SK-N-SH (cell line): ENCODE measurements at regions not wholly inside any gene's neighbourhood (a gene's known extent, or its start where the extent isn't known, plus 50 kb on each side); places are given as distances from the start of the nearest gene placed in this dataset.

Source experiments
- CTCF ChIA-PET: fragments of 300-600, 350-600 bp; formaldehyde crosslinking; extraction: SDS; loops from one replicate; lab custom pipeline; 2021; lab: Yijun Ruan, JAX
- POLR2A ChIA-PET: fragments of 350-600 bp; sonication (Branson Sonifier 250); formaldehyde crosslinking; extraction: SDS; loops from one replicate; lab custom pipeline; 2020; ENCODE audit warnings: antibody characterized with exemption, inconsistent platforms; lab: Yijun Ruan, JAX
- DNase-seq: peaks from one replicate; pipeline ENCODE4 v3.0.0; 2012
- H2AFZ ChIP-seq: fragments of 200-600 bp; sonication (generic); 2 replicates; pipeline ENCODE4 v1.8.1; 2016; ENCODE audit warnings: antibody characterized with exemption, mild to moderate bottlenecking, low read depth
- H3F3A ChIP-seq: fragments of 200-600 bp; sonication (generic); replicated peaks from 2 replicates; pipeline ENCODE3; 2016; ENCODE audit warnings: antibody characterized with exemption, mild to moderate bottlenecking; ENCODE audit not compliant: insufficient read depth
- H3K27ac ChIP-seq, 2 experiments: fragments of 200-500 bp in 1 of 2; fragments of 200-600 bp in 1 of 2; sonication (Bioruptor generic) in 1 of 2; sonication (generic), shearing (Covaris generic) in 1 of 2; 2 replicates each; pipeline versions ENCODE4 v1.5.1 to v1.6.1; 2014 to 2016; ENCODE audit warnings: low read depth in 2 of 2, inconsistent platforms in 1 of 2, low read length in 1 of 2, mild to moderate bottlenecking in 1 of 2, mixed read lengths in 1 of 2
- H3K27me3 ChIP-seq: fragments of 200-600 bp; sonication (generic), shearing (Covaris generic); 2 replicates; pipeline ENCODE4 v1.6.1; 2016; ENCODE audit warnings: mixed run types; ENCODE audit not compliant: insufficient read depth
- H3K36me3 ChIP-seq, 2 experiments: fragments of 200-500 bp in 1 of 2; fragments of 200-600 bp in 1 of 2; sonication (Bioruptor generic) in 1 of 2; sonication (generic) in 1 of 2; replicated peaks in 1 of 2; 2 replicates each; pipeline versions ENCODE3 to v1.5.1; 2014 to 2016; ENCODE audit warnings: low read length in 1 of 2, mild to moderate bottlenecking in 1 of 2; ENCODE audit not compliant: insufficient read depth in 2 of 2, control insufficient read depth in 1 of 2
- H3K4me1 ChIP-seq, 2 experiments: fragments of 200-500 bp in 1 of 2; fragments of 200-600 bp in 1 of 2; sonication (Bioruptor generic) in 1 of 2; sonication (generic), shearing (Covaris generic) in 1 of 2; 2 replicates each; pipeline versions ENCODE4 v1.5.1 to v1.6.1; 2014 to 2016; ENCODE audit warnings: low read depth in 1 of 2, low read length in 1 of 2, mixed run types in 1 of 2; ENCODE audit not compliant: insufficient read depth in 2 of 2, control insufficient read depth in 1 of 2
- H3K4me2 ChIP-seq: fragments of 200-600 bp; sonication (generic), shearing (Covaris generic); 2 replicates; pipeline ENCODE4 v1.6.1; 2017; ENCODE audit warnings: mixed run types
- H3K4me3 ChIP-seq, 2 experiments: fragments of 200-500 bp in 1 of 2; fragments of 200-600 bp in 1 of 2; sonication (Bioruptor generic) in 1 of 2; sonication (generic), shearing (Covaris generic) in 1 of 2; 2 replicates each; pipeline versions ENCODE4 v1.5.1 to v1.8.1; 2014 to 2016; ENCODE audit warnings: low read depth in 2 of 2, inconsistent platforms in 1 of 2, low read length in 1 of 2, mild to moderate bottlenecking in 1 of 2, mixed read lengths in 1 of 2, moderate library complexity in 1 of 2
- H3K79me2 ChIP-seq: fragments of 200-600 bp; sonication (generic); 2 replicates; pipeline ENCODE4 v1.8.1; 2017; ENCODE audit warnings: mild to moderate bottlenecking; ENCODE audit not compliant: insufficient read depth
- H3K9ac ChIP-seq: fragments of 200-600 bp; sonication (generic); 2 replicates; pipeline ENCODE4 v1.6.1; 2017; ENCODE audit warnings: mixed run types
- H3K9me2 ChIP-seq: fragments of 200-600 bp; sonication (generic); 2 replicates; pipeline ENCODE4 v1.6.1; 2017; ENCODE audit warnings: mixed run types
- H3K9me3 ChIP-seq: fragments of 200-600 bp; sonication (generic); 2 replicates; pipeline ENCODE4 v1.6.1; 2017; ENCODE audit warnings: mixed run types, mild to moderate bottlenecking, moderate library complexity
- H4K20me1 ChIP-seq: fragments of 200-600 bp; sonication (generic); 2 replicates; pipeline ENCODE4 v1.6.1; 2017; ENCODE audit warnings: mild to moderate bottlenecking, mixed run types; ENCODE audit not compliant: insufficient read depth
- CTCF ChIP-seq: fragments of 200-600 bp; sonication (generic); IDR thresholded peaks from 2 replicates; pipeline ENCODE4 v1.6.1; 2017; ENCODE audit warnings: antibody characterized with exemption, mild to moderate bottlenecking, moderate library complexity
- EZH2phosphoT487 ChIP-seq: fragments of 200-600 bp; sonication (generic); IDR thresholded peaks from 2 replicates; pipeline ENCODE4 v1.6.1; 2017; ENCODE audit warnings: low read depth, mixed run types, mild to moderate bottlenecking, antibody characterized with exemption, moderate library complexity, borderline replicate concordance
- FOSL2 ChIP-seq: IDR thresholded peaks from 2 replicates; pipeline ENCODE4 v1.4.0; 2012; ENCODE audit warnings: low read depth, mild to moderate bottlenecking, moderate library complexity, borderline replicate concordance
- FOXJ3 ChIP-seq: sonication (generic); formaldehyde crosslinking; IDR thresholded peaks from 2 replicates; pipeline ENCODE4 v1.5.1; 2020; ENCODE audit warnings: mild to moderate bottlenecking, missing genetic modification reagents
- GABPA ChIP-seq: IDR thresholded peaks from 2 replicates; pipeline ENCODE4 v1.4.0; 2012; ENCODE audit warnings: low read depth, mild to moderate bottlenecking
- IRF3 ChIP-seq: fragments of 150-350 bp; IDR thresholded peaks from 2 replicates; pipeline ENCODE4 v1.6.1; 2016; ENCODE audit warnings: mild to moderate bottlenecking, low read depth, low read length
- POLR2AphosphoS5 ChIP-seq: IDR thresholded peaks from 2 replicates; pipeline ENCODE4 v1.6.1; 2012; ENCODE audit warnings: low read depth, low read length
- RAD21 ChIP-seq: IDR thresholded peaks from 2 replicates; pipeline ENCODE4 v1.6.1; 2012; ENCODE audit warnings: mild to moderate bottlenecking, low read length
- REST ChIP-seq: IDR thresholded peaks from 2 replicates; pipeline ENCODE4 v1.6.1; 2012; ENCODE audit warnings: mild to moderate bottlenecking, low read depth, low read length, moderate library complexity
- RFX5 ChIP-seq: IDR thresholded peaks from 2 replicates; pipeline ENCODE4 v1.6.1; 2012; ENCODE audit warnings: mild to moderate bottlenecking, improper control_type of control experiment, low read length
- RXRA ChIP-seq: IDR thresholded peaks from 2 replicates; pipeline ENCODE4 v1.4.0; 2012; ENCODE audit warnings: low read depth, mild to moderate bottlenecking, borderline replicate concordance
- TCF12 ChIP-seq: IDR thresholded peaks from 2 replicates; pipeline ENCODE4 v1.4.0; 2012
- TEAD4 ChIP-seq: IDR thresholded peaks from 2 replicates; pipeline ENCODE4 v1.4.0; 2012; ENCODE audit warnings: mild to moderate bottlenecking, borderline replicate concordance; ENCODE audit not compliant: insufficient read depth
- YY1 ChIP-seq: IDR thresholded peaks from 2 replicates; pipeline ENCODE4 v1.4.0; 2012; ENCODE audit warnings: low read depth, mild to moderate bottlenecking
- WGBS: methylation state at CpG from one replicate; pipeline ENCODE4 v1.1.6; 2017; ENCODE audit warnings: low lambda C conversion rate; 5-methylcytosine and 5-hydroxymethylcytosine counted together
- TF ChIP-seq, protein P1 (sequence below): IDR thresholded peaks from 2 replicates; pipeline ENCODE4 v1.4.0; 2012; ENCODE audit warnings: low read depth
- TF ChIP-seq, protein P2 (sequence below): fragments of 150-350 bp; IDR thresholded peaks from 2 replicates; pipeline ENCODE4 v1.6.1; 2017; ENCODE audit warnings: antibody characterized with exemption, low read length, low read depth, borderline replicate concordance

GRCh38 chr9:121557581-121558447, 58.2 kb upstream of the GGTA1 start (continued):
- TF ChIP-seq, protein P1, sequence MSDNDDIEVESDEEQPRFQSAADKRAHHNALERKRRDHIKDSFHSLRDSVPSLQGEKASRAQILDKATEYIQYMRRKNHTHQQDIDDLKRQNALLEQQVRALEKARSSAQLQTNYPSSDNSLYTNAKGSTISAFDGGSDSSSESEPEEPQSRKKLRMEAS = peak; percentile 88
- no peak for TF ChIP-seq RFX5
- no peak for TF ChIP-seq FOXJ3 (CRISPR knock-in tag)
- no peak for TF ChIP-seq CTCF
- peak; percentile 73; the same call in 1 of the 2 replicates for TF ChIP-seq TEAD4
- TF ChIP-seq IRF3 = no peak
- TF ChIP-seq EZH2phosphoT487 = no peak
- TF ChIP-seq YY1 = no peak
- TF ChIP-seq FOSL2 = no peak; the same call in 1 of the 2 replicates
- no peak for TF ChIP-seq RAD21

DNA sequence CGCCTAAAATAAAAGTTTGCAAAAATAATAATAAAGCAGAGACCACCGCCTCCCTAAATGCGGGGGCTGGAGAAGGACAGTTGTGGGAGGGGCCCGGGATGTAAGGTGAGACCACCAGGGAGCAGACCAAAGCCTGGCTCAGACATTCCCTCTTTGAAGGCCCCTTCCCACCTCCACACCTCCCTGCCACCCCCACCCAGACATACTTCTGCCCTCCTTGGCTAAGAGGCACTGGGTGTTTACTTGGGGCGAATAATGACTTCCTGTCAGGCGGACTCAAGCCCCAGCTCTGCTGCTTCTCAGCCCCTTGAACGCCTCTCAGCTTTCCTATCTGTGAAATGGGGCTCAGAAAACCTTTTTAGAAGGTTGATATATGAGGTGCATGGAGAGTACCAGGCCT, 58.8 kb upstream of the GGTA1 start:
- Histone ChIP-seq H3K4me1 (peaks cover 17 to 23% of the 10 kb centered on the region in 2 experiments; a peak in 3 of 4 replicates), H3K9me3 (no peaks in the 10 kb centered on the region), H3K79me2 (no peaks in the 10 kb centered on the region), H4K20me1 (no peaks in the 10 kb centered on the region), H3F3A (peaks cover 19% of the 10 kb centered on the region), H3K27me3 (no peaks in the 10 kb centered on the region), H3K9ac (no peak overlapping the region; the same call in 1 of the 2 replicates), H3K4me2 (peak overlapping the region; percentile 69), H3K27ac (peak overlapping the region; percentile 70 to 86; a peak in 3 of 4 replicates), H3K36me3 (no peaks in the 10 kb centered on the region), H3K9me2 (no peaks in the 10 kb centered on the region), H3K4me3 (no peak overlapping the region), H2AFZ (no peak overlapping the region)
- DNase-seq = no peak
- POLR2A ChIA-PET = no interaction called here
- WGBS = 91% methylated on average over 7 of the region's 7 CpGs
- TF ChIP-seq RFX5 (no peak), TCF12 (no peak), REST (no peak), POLR2AphosphoS5 (no peak), GABPA (no peak), RAD21 (no peak), RXRA (no peak)
- TF ChIP-seq, protein P2, sequence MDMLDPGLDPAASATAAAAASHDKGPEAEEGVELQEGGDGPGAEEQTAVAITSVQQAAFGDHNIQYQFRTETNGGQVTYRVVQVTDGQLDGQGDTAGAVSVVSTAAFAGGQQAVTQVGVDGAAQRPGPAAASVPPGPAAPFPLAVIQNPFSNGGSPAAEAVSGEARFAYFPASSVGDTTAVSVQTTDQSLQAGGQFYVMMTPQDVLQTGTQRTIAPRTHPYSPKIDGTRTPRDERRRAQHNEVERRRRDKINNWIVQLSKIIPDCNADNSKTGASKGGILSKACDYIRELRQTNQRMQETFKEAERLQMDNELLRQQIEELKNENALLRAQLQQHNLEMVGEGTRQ = no peak
- CTCF ChIA-PET = interaction anchor here (1.6 to 1.8 kb wide), 2 partner anchors 9 to 12 kb away, joined by 4 to 12 read pairs; no protein-coding TSS in a partner anchor
